Endothelial cell of umbilical vein (primary cell): ENCODE measurements at regions not wholly inside any gene's neighbourhood (a gene's known extent, or its start where the extent isn't known, plus 50 kb on each side); places are given as distances from the start of the nearest gene placed in this dataset.

Experiments
- CTCF ChIP-seq, 2 donors: IDR thresholded peaks; 1 replicate in 1 of 2; 2 replicates in 1 of 2; pipeline ENCODE4 v1.5.1; 2011; ENCODE audit warnings: low read length in 2 of 2, mild to moderate bottlenecking in 2 of 2, moderate library complexity in 2 of 2, control low read depth in 1 of 2, inconsistent platforms in 1 of 2, low read depth in 1 of 2; ENCODE audit not compliant: insufficient read depth in 1 of 2; ENCODE audit errors: extremely low read depth in 1 of 2
- EZH2 ChIP-seq: IDR thresholded peaks from 2 replicates; pipeline ENCODE4 v1.6.1; 2012; ENCODE audit warnings: borderline replicate concordance, low read depth, mild to moderate bottlenecking, moderate library complexity, low read length, inconsistent platforms; ENCODE audit not compliant: severe bottlenecking
- FOS ChIP-seq: IDR thresholded peaks from 2 replicates; pipeline ENCODE4 v1.6.1; 2011; ENCODE audit warnings: mild to moderate bottlenecking, low read length, moderate library complexity, borderline replicate concordance; ENCODE audit not compliant: insufficient read depth
- GATA2 ChIP-seq: IDR thresholded peaks from 2 replicates; pipeline ENCODE4 v1.7.0; 2011; ENCODE audit warnings: low read depth, mild to moderate bottlenecking, moderate library complexity, mixed read lengths, low read length; ENCODE audit not compliant: insufficient read length, insufficient read depth
- JUN ChIP-seq: IDR thresholded peaks from 2 replicates; pipeline ENCODE4 v1.6.1; 2011; ENCODE audit warnings: borderline replicate concordance, low read depth; ENCODE audit not compliant: insufficient read length, insufficient read depth
- POLR2A ChIP-seq: IDR thresholded peaks from 2 replicates; pipeline ENCODE4 v1.6.1; 2012; ENCODE audit warnings: low read depth, mild to moderate bottlenecking, control low read depth, low read length
- POLR2AphosphoS5 ChIP-seq: IDR thresholded peaks from 2 replicates; pipeline ENCODE4 v1.6.1; 2012; ENCODE audit warnings: low read depth, mild to moderate bottlenecking, control low read depth, low read length, moderate library complexity; ENCODE audit not compliant: insufficient read depth

DNA sequence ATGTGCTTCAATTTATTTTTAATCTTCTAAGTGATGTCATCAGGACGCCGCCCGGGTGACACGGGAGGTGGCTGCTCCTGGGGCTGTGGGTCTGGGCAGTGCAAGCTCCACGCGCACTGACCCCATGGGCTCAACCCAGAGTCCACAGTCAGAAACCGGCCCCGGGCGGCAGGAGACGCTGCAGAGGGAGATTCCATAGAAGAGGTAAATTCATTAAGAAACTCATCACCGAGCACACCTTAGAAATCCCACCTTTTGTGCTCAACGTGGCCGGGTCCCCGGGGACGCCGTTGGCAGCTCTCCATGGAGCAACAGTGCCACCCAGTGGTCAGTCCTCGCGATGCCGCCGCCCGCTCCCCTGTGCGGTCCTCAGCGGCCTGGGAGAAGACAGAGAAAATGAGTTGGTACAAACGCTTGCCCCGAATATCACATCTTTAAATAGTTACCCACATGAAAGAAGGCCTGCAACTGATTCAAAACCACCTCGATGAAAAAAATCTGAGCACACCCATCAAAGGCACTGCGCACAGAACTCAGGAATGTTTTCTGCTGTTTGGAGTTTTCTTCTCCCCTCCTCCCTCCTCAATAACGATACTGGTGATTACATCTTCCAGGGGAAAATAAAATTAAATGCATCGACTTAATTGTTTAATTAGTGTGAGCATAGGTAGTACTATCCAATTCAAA is 92.6 kb downstream of the CMPK2 start:
- TF ChIP-seq CTCF (IDR thresholded peaks at IDR 0.05; ENCODE audit: extremely low read depth in 1 of 2, insufficient read depth in 1 of 2, low read depth in 1 of 2, low read length in 2 of 2) (peak; percentile 85 to 86), FOS (no peak), POLR2A (no peak), JUN (no peak), POLR2AphosphoS5 (no peak), EZH2 (no peak), GATA2 (no peak)
